ENCODE measurements at regions not wholly inside any gene's neighbourhood (a gene's known extent, or its start where the extent isn't known, plus 50 kb on each side); places are given as distances from the start of the nearest gene placed in this dataset.

DNA sequence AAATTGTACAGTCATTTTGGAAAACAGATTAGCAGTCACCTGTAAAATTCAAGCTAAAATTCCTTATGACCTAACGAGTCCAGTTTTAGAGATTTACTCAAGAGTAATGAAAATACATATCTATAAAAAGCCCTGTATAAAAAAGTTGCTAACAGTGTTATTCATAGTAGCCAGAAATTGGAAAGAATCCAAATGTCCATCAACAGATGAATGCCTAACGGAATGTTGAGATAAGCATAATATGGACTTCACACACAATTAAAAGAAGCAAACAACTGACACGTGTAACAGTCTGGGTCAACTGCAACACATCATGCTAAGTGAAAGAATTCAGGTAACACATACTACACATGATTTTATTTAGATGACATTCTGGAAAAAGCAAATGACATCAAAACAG is 584.8 kb upstream of the AGA start:
- Histone ChIP-seq H3K4me3 (replicated peaks; ENCODE audit: insufficient read depth, low read length) (no peak overlapping the region), H3K27me3 (ENCODE audit: insufficient read depth, poor library complexity, severe bottlenecking) (no peaks in the 10 kb centered on the region), H3K27ac (replicated peaks) (no peak overlapping the region)
- no peak for DNase-seq (ENCODE audit: low read depth in 1 of 2, low spot score in 1 of 2)
- TF ChIP-seq GABPA (IDR thresholded peaks at IDR 0.05; ENCODE audit: low read depth) (no peak), SPI1 (IDR thresholded peaks at IDR 0.05; ENCODE audit: borderline replicate concordance, low read depth) (no peak), POLR2AphosphoS5 (IDR thresholded peaks at IDR 0.05; ENCODE audit: low read depth) (no peak)
- TF ChIP-seq, protein P1, sequence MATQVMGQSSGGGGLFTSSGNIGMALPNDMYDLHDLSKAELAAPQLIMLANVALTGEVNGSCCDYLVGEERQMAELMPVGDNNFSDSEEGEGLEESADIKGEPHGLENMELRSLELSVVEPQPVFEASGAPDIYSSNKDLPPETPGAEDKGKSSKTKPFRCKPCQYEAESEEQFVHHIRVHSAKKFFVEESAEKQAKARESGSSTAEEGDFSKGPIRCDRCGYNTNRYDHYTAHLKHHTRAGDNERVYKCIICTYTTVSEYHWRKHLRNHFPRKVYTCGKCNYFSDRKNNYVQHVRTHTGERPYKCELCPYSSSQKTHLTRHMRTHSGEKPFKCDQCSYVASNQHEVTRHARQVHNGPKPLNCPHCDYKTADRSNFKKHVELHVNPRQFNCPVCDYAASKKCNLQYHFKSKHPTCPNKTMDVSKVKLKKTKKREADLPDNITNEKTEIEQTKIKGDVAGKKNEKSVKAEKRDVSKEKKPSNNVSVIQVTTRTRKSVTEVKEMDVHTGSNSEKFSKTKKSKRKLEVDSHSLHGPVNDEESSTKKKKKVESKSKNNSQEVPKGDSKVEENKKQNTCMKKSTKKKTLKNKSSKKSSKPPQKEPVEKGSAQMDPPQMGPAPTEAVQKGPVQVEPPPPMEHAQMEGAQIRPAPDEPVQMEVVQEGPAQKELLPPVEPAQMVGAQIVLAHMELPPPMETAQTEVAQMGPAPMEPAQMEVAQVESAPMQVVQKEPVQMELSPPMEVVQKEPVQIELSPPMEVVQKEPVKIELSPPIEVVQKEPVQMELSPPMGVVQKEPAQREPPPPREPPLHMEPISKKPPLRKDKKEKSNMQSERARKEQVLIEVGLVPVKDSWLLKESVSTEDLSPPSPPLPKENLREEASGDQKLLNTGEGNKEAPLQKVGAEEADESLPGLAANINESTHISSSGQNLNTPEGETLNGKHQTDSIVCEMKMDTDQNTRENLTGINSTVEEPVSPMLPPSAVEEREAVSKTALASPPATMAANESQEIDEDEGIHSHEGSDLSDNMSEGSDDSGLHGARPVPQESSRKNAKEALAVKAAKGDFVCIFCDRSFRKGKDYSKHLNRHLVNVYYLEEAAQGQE (IDR thresholded peaks at IDR 0.05; ENCODE audit: insufficient replicate concordance, low read depth), result no peak
- TF ChIP-seq, protein P2, sequence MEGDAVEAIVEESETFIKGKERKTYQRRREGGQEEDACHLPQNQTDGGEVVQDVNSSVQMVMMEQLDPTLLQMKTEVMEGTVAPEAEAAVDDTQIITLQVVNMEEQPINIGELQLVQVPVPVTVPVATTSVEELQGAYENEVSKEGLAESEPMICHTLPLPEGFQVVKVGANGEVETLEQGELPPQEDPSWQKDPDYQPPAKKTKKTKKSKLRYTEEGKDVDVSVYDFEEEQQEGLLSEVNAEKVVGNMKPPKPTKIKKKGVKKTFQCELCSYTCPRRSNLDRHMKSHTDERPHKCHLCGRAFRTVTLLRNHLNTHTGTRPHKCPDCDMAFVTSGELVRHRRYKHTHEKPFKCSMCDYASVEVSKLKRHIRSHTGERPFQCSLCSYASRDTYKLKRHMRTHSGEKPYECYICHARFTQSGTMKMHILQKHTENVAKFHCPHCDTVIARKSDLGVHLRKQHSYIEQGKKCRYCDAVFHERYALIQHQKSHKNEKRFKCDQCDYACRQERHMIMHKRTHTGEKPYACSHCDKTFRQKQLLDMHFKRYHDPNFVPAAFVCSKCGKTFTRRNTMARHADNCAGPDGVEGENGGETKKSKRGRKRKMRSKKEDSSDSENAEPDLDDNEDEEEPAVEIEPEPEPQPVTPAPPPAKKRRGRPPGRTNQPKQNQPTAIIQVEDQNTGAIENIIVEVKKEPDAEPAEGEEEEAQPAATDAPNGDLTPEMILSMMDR (IDR thresholded peaks at IDR 0.05; ENCODE audit: insufficient read depth, low read length), result no peak

DNA sequence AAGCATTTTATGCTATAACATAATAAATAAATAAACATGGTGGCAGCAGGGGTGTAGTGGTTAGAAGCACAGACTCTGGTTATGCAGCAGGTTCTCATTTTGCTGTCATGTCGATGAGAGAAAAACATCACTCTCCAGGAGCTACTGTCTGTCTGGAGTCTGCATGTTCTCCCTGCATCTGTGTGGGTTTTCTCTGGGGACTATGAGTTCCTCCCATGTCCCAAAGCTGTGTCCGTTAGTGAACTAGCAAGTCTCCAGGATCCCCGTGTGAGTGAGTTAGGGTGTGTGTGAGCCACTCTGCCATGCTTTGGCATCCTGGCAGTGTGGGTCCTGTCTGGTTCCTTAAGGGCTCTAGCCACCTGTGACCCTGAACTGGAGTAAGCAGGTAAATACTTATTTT is 585.6 kb upstream of the AGA start:
- no peak overlapping the region for H3K4me3 ChIP-seq (replicated peaks; ENCODE audit: insufficient read depth, low read length)
- no peak for DNase-seq (ENCODE audit: low read depth in 1 of 2, low spot score in 1 of 2)
- no peak overlapping the region for H3K27ac ChIP-seq (replicated peaks)
- TF ChIP-seq SPI1 (IDR thresholded peaks at IDR 0.05; ENCODE audit: borderline replicate concordance, low read depth), result no peak
- TF ChIP-seq, protein P1 (IDR thresholded peaks at IDR 0.05; ENCODE audit: insufficient replicate concordance, low read depth), result no peak
- TF ChIP-seq, protein P2 (IDR thresholded peaks at IDR 0.05; ENCODE audit: insufficient read depth, low read length), result no peak
- no peak for TF ChIP-seq POLR2AphosphoS5 (IDR thresholded peaks at IDR 0.05; ENCODE audit: low read depth)
- TF ChIP-seq GABPA (IDR thresholded peaks at IDR 0.05; ENCODE audit: low read depth), result no peak
- H3K27me3 ChIP-seq (ENCODE audit: insufficient read depth, poor library complexity, severe bottlenecking), result no peaks in the 10 kb centered on the region

DNA sequence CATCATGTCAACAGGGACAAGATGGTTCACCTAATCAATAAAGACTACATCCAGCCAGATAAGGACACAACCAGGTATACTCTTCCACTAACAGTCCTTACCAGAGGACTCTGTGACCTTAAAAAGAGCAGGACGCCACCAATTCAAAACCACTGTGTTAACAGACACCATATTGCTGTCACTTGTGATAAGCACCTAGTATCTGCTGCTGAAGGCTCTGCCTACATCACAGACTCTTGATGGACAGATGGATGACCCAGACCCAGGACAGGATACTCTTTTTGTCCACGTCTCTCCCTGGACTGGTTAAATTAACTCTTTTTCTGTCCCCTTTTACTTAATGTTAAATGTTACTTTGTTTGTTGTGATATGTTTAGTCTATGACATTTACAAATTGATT is 586.2 kb upstream of the AGA start:
- no peak overlapping the region for H3K4me3 ChIP-seq (replicated peaks; ENCODE audit: insufficient read depth, low read length)
- DNase-seq (ENCODE audit: low read depth in 1 of 2, low spot score in 1 of 2), result no peak
- TF ChIP-seq GABPA (IDR thresholded peaks at IDR 0.05; ENCODE audit: low read depth) (no peak), SPI1 (IDR thresholded peaks at IDR 0.05; ENCODE audit: borderline replicate concordance, low read depth) (no peak), POLR2AphosphoS5 (IDR thresholded peaks at IDR 0.05; ENCODE audit: low read depth) (no peak)
- TF ChIP-seq, protein P2 (IDR thresholded peaks at IDR 0.05; ENCODE audit: insufficient read depth, low read length), result no peak
- TF ChIP-seq, protein P1 (IDR thresholded peaks at IDR 0.05; ENCODE audit: insufficient replicate concordance, low read depth), result no peak
- no peak overlapping the region for H3K27ac ChIP-seq (replicated peaks)
- H3K27me3 ChIP-seq (ENCODE audit: insufficient read depth, poor library complexity, severe bottlenecking), result no peaks in the 10 kb centered on the region

All from HL-60 (cell line).